Loucy (cell line): ENCODE measurements at regions not wholly inside any gene's neighbourhood (a gene's known extent, or its start where the extent isn't known, plus 50 kb on each side); places are given as distances from the start of the nearest gene placed in this dataset.

Experiments
- EZH2phosphoT487 ChIP-seq: fragments of 200-600 bp; IDR thresholded peaks from 2 replicates; pipeline ENCODE4 v1.6.1; 2018; ENCODE audit warnings: antibody characterized with exemption, mild to moderate bottlenecking, moderate library complexity, borderline replicate concordance
- TF ChIP-seq, protein P1 (sequence below): fragments of 200-600 bp; sonication (generic); conservative IDR thresholded peaks from 2 replicates; pipeline ENCODE4 v1.5.1; 2014; ENCODE audit warnings: mild to moderate bottlenecking, antibody characterized with exemption, low read length

- TF ChIP-seq, protein P1, sequence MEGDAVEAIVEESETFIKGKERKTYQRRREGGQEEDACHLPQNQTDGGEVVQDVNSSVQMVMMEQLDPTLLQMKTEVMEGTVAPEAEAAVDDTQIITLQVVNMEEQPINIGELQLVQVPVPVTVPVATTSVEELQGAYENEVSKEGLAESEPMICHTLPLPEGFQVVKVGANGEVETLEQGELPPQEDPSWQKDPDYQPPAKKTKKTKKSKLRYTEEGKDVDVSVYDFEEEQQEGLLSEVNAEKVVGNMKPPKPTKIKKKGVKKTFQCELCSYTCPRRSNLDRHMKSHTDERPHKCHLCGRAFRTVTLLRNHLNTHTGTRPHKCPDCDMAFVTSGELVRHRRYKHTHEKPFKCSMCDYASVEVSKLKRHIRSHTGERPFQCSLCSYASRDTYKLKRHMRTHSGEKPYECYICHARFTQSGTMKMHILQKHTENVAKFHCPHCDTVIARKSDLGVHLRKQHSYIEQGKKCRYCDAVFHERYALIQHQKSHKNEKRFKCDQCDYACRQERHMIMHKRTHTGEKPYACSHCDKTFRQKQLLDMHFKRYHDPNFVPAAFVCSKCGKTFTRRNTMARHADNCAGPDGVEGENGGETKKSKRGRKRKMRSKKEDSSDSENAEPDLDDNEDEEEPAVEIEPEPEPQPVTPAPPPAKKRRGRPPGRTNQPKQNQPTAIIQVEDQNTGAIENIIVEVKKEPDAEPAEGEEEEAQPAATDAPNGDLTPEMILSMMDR, result no peak
- TF ChIP-seq EZH2phosphoT487, result no peak
These were observed 129.4 kb upstream of the TENM3 start for GRCh38 chr4:182113779-182114178.
